Globus pallidus (tissue), 1 donor: ENCODE measurements at regions not wholly inside any gene's neighbourhood (a gene's known extent, or its start where the extent isn't known, plus 50 kb on each side); places are given as distances from the start of the nearest gene placed in this dataset.
"Not testable (repeated sequence)": the region's sequence is repeated elsewhere in the genome, so short reads cannot be mapped to it uniquely, and the experiment has no call there.

Source experiments
- DNase-seq: peaks from one replicate; pipeline ENCODE4 v3.0.0-alpha.2; 2015; ENCODE audit warnings: low spot score

DNA sequence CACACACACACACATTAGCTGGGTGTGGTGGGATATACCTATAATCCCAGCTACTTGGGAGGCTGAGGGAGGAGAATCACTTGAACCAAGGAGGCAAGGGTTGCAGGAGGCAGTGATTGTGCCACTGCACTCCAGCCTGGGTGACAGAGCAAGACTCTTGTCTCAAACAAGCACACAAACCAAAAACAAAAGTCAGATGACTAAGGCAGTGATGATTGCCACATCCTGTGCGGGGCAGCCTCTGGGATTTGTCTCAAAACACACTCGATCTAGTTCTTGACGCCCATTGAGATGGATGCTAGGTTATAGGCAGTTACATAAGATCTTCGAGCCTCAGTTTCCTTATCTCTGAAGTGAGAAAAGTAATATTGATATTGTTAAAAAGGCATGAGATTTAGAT lies 57.8 kb upstream of the NBPF8 start:
- not testable (repeated sequence) for DNase-seq

DNA sequence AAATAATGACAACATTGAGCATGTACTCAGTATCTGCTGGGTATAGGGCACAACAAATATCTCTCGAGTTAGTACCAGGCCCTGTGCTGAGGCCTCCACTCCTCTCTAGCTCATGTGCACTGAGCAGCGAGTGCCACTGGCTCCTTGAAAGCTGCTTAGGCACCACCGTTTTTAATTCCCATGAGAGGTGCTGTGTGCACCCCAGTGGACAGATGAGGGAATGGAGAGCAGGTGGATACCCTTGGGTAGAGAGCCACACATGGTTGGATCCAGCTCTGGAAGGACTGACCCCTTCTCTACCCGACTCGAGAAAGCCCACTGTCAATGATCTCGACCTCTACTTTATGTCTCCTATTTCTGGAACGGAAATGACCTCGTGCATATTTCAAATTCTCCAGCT lies 58.7 kb upstream of the NBPF8 start:
- DNase-seq: not testable (repeated sequence)

DNA sequence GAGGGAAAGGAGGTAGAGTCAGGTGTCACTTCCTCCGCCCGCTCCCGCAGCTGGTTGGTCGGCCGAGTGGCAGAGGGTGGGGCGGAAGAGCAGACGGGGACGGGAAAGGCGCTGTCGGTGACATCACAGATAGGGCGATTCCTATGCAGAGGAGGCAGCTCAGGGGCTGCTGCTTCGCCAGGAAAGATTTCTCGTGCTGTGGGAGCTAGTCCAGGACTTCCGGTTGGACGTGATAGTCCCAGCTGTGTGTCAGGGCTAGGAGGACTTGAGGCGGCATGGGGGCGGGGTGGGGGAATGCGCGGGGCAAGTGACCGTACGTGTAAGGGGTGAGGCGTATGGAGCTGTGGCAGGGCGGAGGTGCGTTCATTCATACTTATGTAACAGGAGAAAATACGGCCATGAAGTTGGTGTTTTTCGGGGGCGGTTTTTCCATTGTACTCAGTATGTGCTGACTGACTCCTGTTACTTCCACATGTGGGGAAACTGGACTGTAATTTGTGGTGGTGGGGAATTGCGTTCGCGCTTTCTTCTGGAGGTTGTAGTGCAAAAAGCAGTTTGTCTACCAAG lies 60.1 kb upstream of the NBPF8 start:
- DNase-seq: peak; percentile 65

GRCh38 chr1:120342231-120343073 lies 72.4 kb upstream of the NBPF8 start:
- not testable (repeated sequence) for DNase-seq

DNA sequence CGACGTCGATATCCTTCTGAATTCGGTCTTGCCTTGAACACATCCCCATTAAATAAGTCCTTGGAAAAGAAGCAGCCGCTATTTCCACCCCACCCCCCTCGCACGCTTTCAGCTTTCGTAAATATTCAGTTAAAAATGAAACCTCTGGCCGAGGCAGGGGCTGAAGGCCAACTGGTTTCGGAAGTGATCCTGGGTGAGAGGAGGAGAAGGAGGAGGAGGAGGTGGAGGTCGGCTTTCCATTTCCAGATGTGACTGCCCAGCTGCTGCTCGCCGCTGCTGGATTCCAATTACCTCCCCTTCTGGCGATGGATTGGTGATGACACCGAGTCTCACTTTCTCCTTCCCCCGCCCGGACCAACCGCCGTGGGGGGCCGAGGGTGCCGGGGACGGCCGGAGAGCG lies 73.1 kb upstream of the NBPF8 start:
- peak; percentile 26 for DNase-seq

DNA sequence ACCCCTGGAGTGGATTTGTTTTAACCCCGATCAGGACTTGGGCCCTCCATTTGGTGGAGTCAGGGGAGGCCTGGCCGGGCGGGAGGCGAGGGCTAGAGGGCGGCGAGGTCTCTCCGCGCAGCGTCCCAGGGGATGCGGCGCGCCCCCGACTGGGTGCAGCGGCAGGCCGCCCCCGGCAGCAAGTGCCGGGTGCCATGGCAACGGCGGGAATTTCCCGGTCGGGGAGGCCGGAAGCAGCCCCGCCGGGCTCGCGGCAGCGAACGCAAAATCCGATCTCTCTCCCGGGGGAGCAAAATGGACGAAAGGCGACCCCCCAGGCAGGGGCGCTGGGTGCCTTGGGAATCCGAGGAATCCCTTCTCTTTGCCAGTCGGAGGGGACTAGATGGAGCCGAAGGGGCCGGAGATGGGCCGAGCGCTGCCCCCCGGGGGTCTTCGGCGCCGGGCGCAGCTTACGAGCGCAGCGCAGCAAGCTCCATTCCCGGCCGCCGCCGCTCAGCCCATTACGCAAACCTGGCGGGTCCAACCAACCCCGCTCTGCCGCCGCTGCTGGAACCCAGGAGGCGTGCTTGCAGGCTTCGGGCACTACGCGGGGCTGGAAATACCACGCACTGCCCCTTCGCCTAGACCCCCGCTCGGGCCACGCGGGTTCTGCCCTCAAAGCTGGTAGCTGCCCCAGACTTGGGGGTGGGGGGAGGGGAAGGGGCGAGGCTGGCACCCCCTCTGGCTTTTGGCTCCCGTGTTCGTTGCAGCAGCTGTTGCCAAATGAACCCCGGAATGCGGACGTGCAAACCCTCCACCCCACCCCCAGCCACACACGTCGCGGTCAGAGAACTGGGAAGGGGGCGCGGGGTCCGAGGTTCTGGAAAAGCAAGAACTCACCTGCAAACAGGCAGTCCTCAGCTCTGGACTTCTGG lies 73.7 kb upstream of the NBPF8 start:
- DNase-seq: not testable (repeated sequence)

- not testable (repeated sequence) for DNase-seq
These were observed 99.1 kb upstream of the NBPF8 start for GRCh38 chr1:120315738-120316137.

GRCh38 chr1:120311930-120312329 lies 102.9 kb upstream of the NBPF8 start:
- DNase-seq: not testable (repeated sequence)

GRCh38 chr1:120308940-120309578 lies 105.8 kb upstream of the NBPF8 start:
- DNase-seq: not testable (repeated sequence)

DNA sequence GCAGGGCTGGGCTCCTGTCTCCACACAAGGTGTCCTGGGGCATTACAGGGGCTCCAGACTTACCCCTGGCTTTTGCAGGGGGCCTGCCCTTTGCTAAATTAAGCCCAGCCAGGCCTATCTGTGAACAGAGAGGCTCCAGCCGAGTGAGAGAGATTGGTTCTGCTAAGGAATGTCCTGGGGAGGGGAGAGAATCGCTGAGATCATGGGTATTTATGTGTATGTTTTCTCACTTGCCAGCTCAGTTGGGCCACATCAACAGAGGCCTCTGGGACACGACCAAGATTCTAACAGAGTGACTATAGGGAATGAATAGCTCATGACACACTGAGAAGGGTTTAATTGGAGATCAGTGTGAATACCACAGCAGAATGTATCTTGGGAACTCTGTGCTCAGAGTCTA lies 109.8 kb upstream of the NBPF8 start:
- not testable (repeated sequence) for DNase-seq

GRCh38 chr1:120304341-120304740 lies 110.5 kb upstream of the NBPF8 start:
- DNase-seq: not testable (repeated sequence)

- DNase-seq: not testable (repeated sequence)
These were observed 115.3 kb upstream of the NBPF8 start for GRCh38 chr1:120299433-120300057.

GRCh38 chr1:120298487-120298886 lies 116.3 kb upstream of the NBPF8 start:
- DNase-seq: not testable (repeated sequence)

GRCh38 chr1:120297345-120297953 lies 117.4 kb upstream of the NBPF8 start:
- DNase-seq: not testable (repeated sequence)

- not testable (repeated sequence) for DNase-seq
These were observed 113.8 kb upstream of the SEC22B start for GRCh38 chr1:120290105-120290504.

- not testable (repeated sequence) for DNase-seq
These were observed 113.3 kb upstream of the SEC22B start for GRCh38 chr1:120289601-120290074.

DNA sequence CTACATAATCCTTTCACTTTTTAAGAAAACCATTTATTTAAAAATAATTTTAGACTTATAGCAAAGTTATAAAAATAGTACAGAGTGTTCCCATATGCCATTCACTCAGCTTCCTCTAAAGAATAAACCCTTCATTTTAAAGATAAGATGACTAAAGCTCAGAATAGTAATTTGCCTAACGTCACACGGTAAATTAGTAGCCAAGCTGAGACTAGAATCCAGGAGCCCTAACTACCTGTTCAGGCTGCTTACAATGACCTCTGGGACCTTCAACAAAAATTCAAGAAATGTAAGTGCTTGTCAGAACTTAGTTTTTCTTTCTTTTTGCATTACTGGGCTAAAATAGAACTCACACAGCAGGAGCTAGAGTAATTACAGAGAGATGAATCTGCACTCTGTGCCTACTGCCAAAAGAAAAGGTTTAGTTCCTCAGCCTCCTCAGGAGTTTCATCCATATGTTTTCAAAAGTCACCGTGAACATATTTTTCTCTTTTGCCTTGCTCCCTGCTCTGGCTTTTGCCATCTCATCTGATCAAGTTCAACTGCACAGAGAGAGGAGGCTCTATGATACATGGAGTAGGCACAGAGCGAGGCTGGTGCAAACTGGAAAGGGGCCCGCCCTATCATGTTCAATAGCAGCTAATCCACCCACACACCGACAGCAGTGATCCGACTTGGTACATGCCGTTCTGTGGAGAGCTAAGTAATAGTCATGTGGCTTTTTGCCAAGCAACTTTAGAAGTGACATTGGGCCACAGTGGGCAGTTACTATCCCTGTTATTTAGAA lies 112.7 kb upstream of the SEC22B start:
- not testable (repeated sequence) for DNase-seq

DNA sequence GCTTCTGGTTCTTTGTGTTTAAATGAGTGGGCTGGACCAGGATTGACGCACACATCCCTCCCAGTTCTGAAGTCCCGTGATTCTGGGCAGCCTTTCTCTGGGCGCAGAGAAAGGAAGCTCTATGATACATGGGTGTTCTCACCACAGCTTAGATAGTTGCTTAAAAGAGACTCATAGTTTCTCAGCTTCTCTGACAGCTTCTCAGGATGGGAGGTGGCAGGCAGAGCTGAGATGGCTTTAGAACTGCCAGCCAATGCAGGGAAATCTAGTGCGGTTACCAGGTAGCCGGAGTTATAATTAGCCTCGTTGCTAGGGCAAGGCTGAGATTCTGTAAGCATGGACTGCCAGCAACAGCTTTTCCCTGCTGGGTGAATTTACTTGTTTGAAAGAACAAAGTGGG lies 111.8 kb upstream of the SEC22B start:
- not testable (repeated sequence) for DNase-seq

DNA sequence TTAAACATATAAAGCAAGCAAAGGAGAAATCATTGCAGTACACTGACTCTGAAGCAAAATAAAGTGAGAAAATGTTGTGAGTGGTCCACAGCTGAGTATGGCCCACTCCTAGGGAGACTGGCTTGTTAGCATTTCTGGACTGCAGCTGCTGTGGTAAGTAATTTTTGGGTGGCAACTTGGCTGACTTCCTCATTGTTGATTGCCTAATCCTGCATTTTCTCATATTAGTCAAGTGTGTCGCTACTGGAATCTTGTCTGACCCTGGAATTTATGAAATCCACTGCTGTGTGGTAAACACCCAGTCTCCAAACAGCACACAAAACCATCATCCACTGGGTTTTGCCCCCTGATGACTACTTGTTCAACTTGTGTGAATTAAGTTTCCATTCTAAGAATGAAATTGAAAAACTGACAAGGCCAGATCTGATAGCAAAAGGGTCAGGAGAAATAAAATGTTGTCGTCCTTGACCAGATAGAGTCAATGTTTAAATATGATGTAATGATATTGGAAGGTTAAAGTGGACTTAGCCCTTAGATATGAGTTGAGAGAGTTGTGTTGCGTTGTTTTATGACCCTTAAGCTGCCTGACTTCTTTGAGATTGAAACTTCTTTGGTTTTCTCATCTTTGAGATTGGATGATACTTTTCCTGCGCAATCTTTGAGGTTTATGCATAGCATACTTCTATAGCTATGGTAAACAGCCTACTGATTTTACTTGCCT lies 106.6 kb upstream of the SEC22B start:
- DNase-seq: not testable (repeated sequence)
